Gastroesophageal sphincter (tissue), 4 donors: ENCODE measurements at regions not wholly inside any gene's neighbourhood (a gene's known extent, or its start where the extent isn't known, plus 50 kb on each side); places are given as distances from the start of the nearest gene placed in this dataset.

Experiments used
- ATAC-seq: fragments of 150-250 bp; one replicate; pipeline ENCODE4 v1.9.1; 2016; ENCODE audit warnings: mild to moderate bottlenecking, moderate library complexity
- H3K27ac ChIP-seq, 4 donors: fragments of 200-600 bp; sonication (generic) in 3 of 4; 1 replicate in 3 of 4; 2 replicates in 1 of 4; pipeline ENCODE4 v1.5.1; 2016 to 2019
- H3K27me3 ChIP-seq: fragments of 200-600 bp; sonication (generic); one replicate; pipeline ENCODE4 v1.5.1; 2019
- H3K36me3 ChIP-seq, 2 donors: fragments of 200-600 bp; sonication (generic); one replicate each; pipeline ENCODE4 v1.5.1; 2019; ENCODE audit warnings: control low read depth in 1 of 2
- H3K4me1 ChIP-seq, 3 donors: fragments of 200-600 bp; sonication (generic); 1 replicate in 2 of 3; 2 replicates in 1 of 3; pipeline ENCODE4 v1.5.1; 2016 to 2019; ENCODE audit warnings: control low read depth in 2 of 3
- H3K4me3 ChIP-seq, 2 donors: fragments of 200-600 bp; sonication (generic); one replicate each; pipeline ENCODE4 v1.5.1; 2019; ENCODE audit warnings: mild to moderate bottlenecking in 1 of 2, moderate library complexity in 1 of 2
- H3K9me3 ChIP-seq, 3 donors: fragments of 200-600 bp; sonication (generic); one replicate each; pipeline ENCODE4 v1.5.1; 2017 to 2019; ENCODE audit warnings: control low read depth in 2 of 3
- CTCF ChIP-seq, 4 experiments: fragments of 200-600 bp in 2 of 4; fragments of 450-650 bp in 2 of 4; sonication (generic) in 1 of 4; IDR thresholded peaks; one replicate each; pipeline ENCODE4 v1.5.1; 2017 to 2019; ENCODE audit warnings: antibody characterized with exemption in 4 of 4, mild to moderate bottlenecking in 2 of 4, moderate library complexity in 2 of 4
- EP300 ChIP-seq: sonication (generic); formaldehyde crosslinking; IDR thresholded peaks from one replicate; pipeline ENCODE4 v1.6.1; 2017; ENCODE audit warnings: antibody characterized with exemption, mild to moderate bottlenecking
- POLR2A ChIP-seq, 2 donors: fragments of 450-650 bp; IDR thresholded peaks; one replicate each; pipeline ENCODE4 v1.6.1; 2017; ENCODE audit warnings: antibody characterized with exemption in 2 of 2, mild to moderate bottlenecking in 2 of 2, moderate library complexity in 1 of 2
- POLR2AphosphoS5 ChIP-seq: sonication (generic); formaldehyde crosslinking; IDR thresholded peaks from one replicate; pipeline ENCODE4 v1.6.1; 2017; ENCODE audit warnings: antibody characterized with exemption
- WGBS, 2 donors: methylation state at CpG; one replicate each; pipeline ENCODE4 v1.1.5; 2018; ENCODE audit warnings: low coverage in 1 of 2; 5-methylcytosine and 5-hydroxymethylcytosine counted together

GRCh38 chr17:55625521-55625920, 97.1 kb downstream of the TMEM100 start:
- no peaks in the 10 kb centered on the region for H3K36me3 ChIP-seq
- no peaks in the 10 kb centered on the region for H3K27me3 ChIP-seq
- no peak overlapping the region for H3K27ac ChIP-seq
- no peaks in the 10 kb centered on the region for H3K4me1 ChIP-seq
- no peak for TF ChIP-seq POLR2A (IDR thresholded peaks at IDR 0.05)
- TF ChIP-seq POLR2AphosphoS5: no peak
- no peak for TF ChIP-seq CTCF (IDR thresholded peaks at IDR 0.05)
- TF ChIP-seq EP300: no peak
- H3K9me3 ChIP-seq: no peaks in the 10 kb centered on the region
- ATAC-seq: no peak
- no peak overlapping the region for H3K4me3 ChIP-seq

GRCh38 chr17:55624772-55625433, 97.8 kb downstream of the TMEM100 start:
- Histone ChIP-seq H3K27ac (no peak overlapping the region), H3K27me3 (no peaks in the 10 kb centered on the region), H3K36me3 (no peaks in the 10 kb centered on the region), H3K4me1 (no peaks in the 10 kb centered on the region), H3K9me3 (no peaks in the 10 kb centered on the region), H3K4me3 (no peak overlapping the region)
- TF ChIP-seq CTCF (IDR thresholded peaks at IDR 0.05) (no peak), POLR2AphosphoS5 (no peak), POLR2A (IDR thresholded peaks at IDR 0.05) (no peak), EP300 (no peak)
- no peak for ATAC-seq
- 78 to 80% methylated on average over 1 to 3 of the region's 3 CpGs for WGBS, 2 donors

- Histone ChIP-seq H3K9me3 (no peaks in the 10 kb centered on the region), H3K27me3 (no peaks in the 10 kb centered on the region), H3K4me1 (no peaks in the 10 kb centered on the region), H3K27ac (no peak overlapping the region), H3K36me3 (no peaks in the 10 kb centered on the region), H3K4me3 (no peak overlapping the region)
- TF ChIP-seq POLR2A (IDR thresholded peaks at IDR 0.05): no peak
- TF ChIP-seq POLR2AphosphoS5: no peak
- TF ChIP-seq CTCF (IDR thresholded peaks at IDR 0.05): no peak
- no peak for TF ChIP-seq EP300
- no peak for ATAC-seq
- 58 to 81% methylated on average over 2 to 3 of the region's 3 CpGs for WGBS, 2 donors
Observed at GRCh38 chr17:55622547-55622946, 100.1 kb downstream of the TMEM100 start.

- Histone ChIP-seq H3K9me3 (no peaks in the 10 kb centered on the region), H3K27me3 (no peaks in the 10 kb centered on the region), H3K27ac (no peak overlapping the region), H3K4me3 (no peak overlapping the region), H3K4me1 (no peaks in the 10 kb centered on the region), H3K36me3 (no peaks in the 10 kb centered on the region)
- ATAC-seq: no peak
- no peak for TF ChIP-seq EP300
- no peak for TF ChIP-seq CTCF (IDR thresholded peaks at IDR 0.05)
- no peak for TF ChIP-seq POLR2AphosphoS5
- no peak for TF ChIP-seq POLR2A (IDR thresholded peaks at IDR 0.05)
- 81 to 87% methylated on average over 3 to 4 of the region's 4 CpGs for whole genome bisulfite sequencing, 2 donors
Observed at GRCh38 chr17:55620945-55621344, 101.7 kb downstream of the TMEM100 start.

GRCh38 chr17:55620023-55620422, 102.6 kb downstream of the TMEM100 start:
- H3K9me3 ChIP-seq: no peaks in the 10 kb centered on the region
- H3K36me3 ChIP-seq: no peaks in the 10 kb centered on the region
- H3K27ac ChIP-seq: no peak overlapping the region
- H3K27me3 ChIP-seq: no peaks in the 10 kb centered on the region
- no peak overlapping the region for H3K4me3 ChIP-seq
- WGBS, 2 donors: 88 to 97% methylated on average over 2 to 3 of the region's 3 CpGs
- no peaks in the 10 kb centered on the region for H3K4me1 ChIP-seq
- no peak for ATAC-seq
- TF ChIP-seq CTCF (IDR thresholded peaks at IDR 0.05): no peak
- no peak for TF ChIP-seq EP300
- no peak for TF ChIP-seq POLR2A (IDR thresholded peaks at IDR 0.05)
